ENCODE measurements at regions not wholly inside any gene's neighbourhood (a gene's known extent, or its start where the extent isn't known, plus 50 kb on each side); places are given as distances from the start of the nearest gene placed in this dataset.

GRCh38 chr7:36062154-36062815, 90.8 kb upstream of the EEPD1 start:
- TF ChIP-seq GATA3 (IDR thresholded peaks at IDR 0.05; ENCODE audit: low read depth, low read length) = no peak
- TF ChIP-seq GATA2 (IDR thresholded peaks at IDR 0.05; ENCODE audit: low read depth, low read length) = no peak

- TF ChIP-seq GATA3 (IDR thresholded peaks at IDR 0.05; ENCODE audit: low read depth, low read length) (no peak), GATA2 (IDR thresholded peaks at IDR 0.05; ENCODE audit: low read depth, low read length) (no peak)
These were observed 88.4 kb upstream of the EEPD1 start for GRCh38 chr7:36064676-36065075.

- TF ChIP-seq GATA2 (IDR thresholded peaks at IDR 0.05; ENCODE audit: low read depth, low read length) = no peak
- TF ChIP-seq GATA3 (IDR thresholded peaks at IDR 0.05; ENCODE audit: low read depth, low read length) = no peak
These were observed 86.8 kb upstream of the EEPD1 start for GRCh38 chr7:36066343-36066664.

GRCh38 chr7:36070230-36070629, 82.8 kb upstream of the EEPD1 start:
- no peak for TF ChIP-seq GATA3 (IDR thresholded peaks at IDR 0.05; ENCODE audit: low read depth, low read length)
- no peak for TF ChIP-seq GATA2 (IDR thresholded peaks at IDR 0.05; ENCODE audit: low read depth, low read length)

GRCh38 chr7:36071605-36072004, 81.4 kb upstream of the EEPD1 start:
- TF ChIP-seq GATA2 (IDR thresholded peaks at IDR 0.05; ENCODE audit: low read depth, low read length) (no peak), GATA3 (IDR thresholded peaks at IDR 0.05; ENCODE audit: low read depth, low read length) (no peak)

GRCh38 chr7:36072620-36073019, 80.4 kb upstream of the EEPD1 start:
- TF ChIP-seq GATA2 (IDR thresholded peaks at IDR 0.05; ENCODE audit: low read depth, low read length) = no peak
- TF ChIP-seq GATA3 (IDR thresholded peaks at IDR 0.05; ENCODE audit: low read depth, low read length) = no peak

- TF ChIP-seq GATA3 (IDR thresholded peaks at IDR 0.05; ENCODE audit: low read depth, low read length) = no peak
- no peak for TF ChIP-seq GATA2 (IDR thresholded peaks at IDR 0.05; ENCODE audit: low read depth, low read length)
These were observed 77.5 kb upstream of the EEPD1 start for GRCh38 chr7:36075561-36075960.

GRCh38 chr7:36076074-36076473, 77.0 kb upstream of the EEPD1 start:
- TF ChIP-seq GATA2 (IDR thresholded peaks at IDR 0.05; ENCODE audit: low read depth, low read length) (no peak), GATA3 (IDR thresholded peaks at IDR 0.05; ENCODE audit: low read depth, low read length) (no peak)

- TF ChIP-seq GATA3 (IDR thresholded peaks at IDR 0.05; ENCODE audit: low read depth, low read length) = no peak
- no peak for TF ChIP-seq GATA2 (IDR thresholded peaks at IDR 0.05; ENCODE audit: low read depth, low read length)
These were observed 74.2 kb upstream of the EEPD1 start for GRCh38 chr7:36078816-36079360.

DNA sequence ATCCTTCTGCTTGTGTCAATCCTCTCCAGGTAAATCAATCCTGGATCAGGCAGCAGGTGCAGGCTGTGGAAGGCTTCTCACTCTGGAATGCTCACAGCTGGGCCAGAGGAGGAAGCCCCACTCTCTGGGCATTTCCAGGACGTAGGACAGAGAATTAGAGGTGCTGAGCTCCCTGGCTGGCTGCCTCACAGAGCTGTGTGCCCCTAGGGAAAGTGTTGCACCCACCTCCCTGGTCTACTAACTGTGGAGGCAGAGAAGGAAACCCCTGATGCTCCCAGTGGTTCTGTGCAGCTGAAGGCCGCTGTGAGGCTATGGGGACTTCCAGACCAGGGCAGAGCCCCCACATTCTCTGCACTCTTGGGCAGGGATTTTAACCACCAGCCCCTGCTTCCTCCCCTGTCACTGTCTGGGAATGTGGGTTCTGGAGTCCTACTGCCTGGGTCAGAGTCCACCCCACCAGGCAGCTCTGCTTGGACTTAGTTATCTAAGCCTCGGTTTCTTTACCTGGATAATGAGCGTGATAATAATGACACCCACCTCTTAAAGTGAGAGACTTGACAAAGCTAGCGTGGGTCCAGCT, 73.5 kb upstream of the EEPD1 start:
- TF ChIP-seq GATA3 (IDR thresholded peaks at IDR 0.05; ENCODE audit: low read depth, low read length) (no peak), GATA2 (IDR thresholded peaks at IDR 0.05; ENCODE audit: low read depth, low read length) (no peak)

DNA sequence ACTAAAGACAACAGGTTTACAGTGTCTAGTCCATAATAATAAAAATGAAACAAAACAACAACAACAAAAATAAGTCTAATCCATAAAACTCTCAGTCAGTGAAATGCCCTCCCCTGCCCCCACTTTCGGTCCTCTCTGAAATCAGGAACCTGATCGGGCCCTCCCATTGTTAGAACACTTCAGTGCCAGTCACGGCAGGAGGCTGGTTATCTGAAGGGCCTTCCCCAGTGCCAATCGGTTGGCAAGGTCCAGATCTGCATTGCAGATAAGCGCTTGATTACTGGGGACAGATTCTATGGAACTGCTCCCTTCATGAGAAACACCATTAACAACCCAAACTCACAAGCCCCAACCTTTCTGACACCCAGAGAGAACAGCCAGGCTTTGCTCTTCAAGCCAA, 72.2 kb upstream of the EEPD1 start:
- TF ChIP-seq GATA2 (IDR thresholded peaks at IDR 0.05; ENCODE audit: low read depth, low read length) (no peak), GATA3 (IDR thresholded peaks at IDR 0.05; ENCODE audit: low read depth, low read length) (no peak)

DNA sequence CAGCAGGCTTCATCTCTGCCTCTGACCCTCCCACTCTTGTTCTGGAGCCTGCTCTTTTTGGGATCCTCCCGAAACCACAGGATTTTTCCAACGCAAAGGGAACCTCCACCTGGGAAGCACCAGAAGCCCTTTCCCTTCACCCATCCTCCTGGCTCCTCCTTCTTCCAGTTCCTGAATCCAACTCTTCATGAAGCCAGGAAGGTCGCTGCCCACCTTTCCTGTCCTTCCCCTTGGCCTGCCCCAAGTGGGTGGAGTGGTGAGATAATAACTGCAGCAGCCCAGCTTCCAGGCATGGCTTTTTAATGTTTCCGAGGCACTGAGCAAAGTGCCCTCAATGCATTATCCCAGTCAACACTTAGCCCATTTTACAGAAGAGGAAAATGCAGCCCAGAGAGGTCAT, 70.8 kb upstream of the EEPD1 start:
- no peak for TF ChIP-seq GATA3 (IDR thresholded peaks at IDR 0.05; ENCODE audit: low read depth, low read length)
- TF ChIP-seq GATA2 (IDR thresholded peaks at IDR 0.05; ENCODE audit: low read depth, low read length) = no peak

- TF ChIP-seq GATA2 (IDR thresholded peaks at IDR 0.05; ENCODE audit: low read depth, low read length) (peak; percentile 81), GATA3 (IDR thresholded peaks at IDR 0.05; ENCODE audit: low read depth, low read length) (peak; percentile 70)
These were observed 70.1 kb upstream of the EEPD1 start for GRCh38 chr7:36082910-36083309.

DNA sequence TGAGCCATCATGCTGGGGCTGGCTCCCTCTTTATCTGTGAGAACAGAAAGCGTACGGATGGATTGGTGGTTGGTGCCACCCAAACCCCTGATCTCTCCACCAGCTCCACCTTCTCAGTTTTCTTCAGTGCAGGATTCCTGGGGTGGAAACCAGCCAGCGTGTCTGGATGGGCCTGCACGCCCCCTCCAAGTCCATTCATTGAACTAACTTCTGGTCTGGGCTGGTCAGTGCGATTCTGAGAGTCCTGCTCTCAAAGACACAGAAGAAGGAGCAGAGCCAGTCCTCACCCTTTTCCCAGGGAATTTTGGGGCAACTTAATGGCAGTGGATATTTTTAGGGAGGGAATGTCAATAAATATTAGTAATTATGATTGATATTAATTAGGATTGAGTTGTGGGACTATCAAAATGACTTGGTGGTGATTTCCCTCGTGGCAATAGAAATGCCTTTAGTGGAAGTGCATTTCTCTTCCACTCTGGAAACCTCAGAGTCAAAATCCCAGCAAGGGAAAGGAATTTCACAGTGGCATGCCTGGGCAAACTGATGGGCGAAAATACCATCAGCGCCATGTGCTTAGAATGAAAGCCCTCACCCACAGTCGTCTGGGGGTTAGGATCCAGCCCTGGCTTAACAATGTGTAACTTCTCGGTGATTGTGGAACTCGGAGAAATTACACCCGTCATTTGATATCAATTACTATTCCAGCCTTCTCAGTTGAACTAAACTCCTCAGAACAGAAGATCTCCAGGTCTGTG, 69.3 kb upstream of the EEPD1 start:
- TF ChIP-seq GATA3 (IDR thresholded peaks at IDR 0.05; ENCODE audit: low read depth, low read length) (no peak), GATA2 (IDR thresholded peaks at IDR 0.05; ENCODE audit: low read depth, low read length) (no peak)
